SJCRH30 (cell line): ENCODE measurements at regions not wholly inside any gene's neighbourhood (a gene's known extent, or its start where the extent isn't known, plus 50 kb on each side); places are given as distances from the start of the nearest gene placed in this dataset.

Experiments used
- DNase-seq, 2 experiments: peaks; one replicate each; pipeline ENCODE4 v3.0.0-alpha.2; 2015 to 2020
- H3K27ac ChIP-seq: fragments of 250-450 bp; sonication (Bioruptor Pico); 2 replicates; pipeline ENCODE4 v1.5.1; 2020; ENCODE audit warnings: mild to moderate bottlenecking, moderate library complexity
- H3K27me3 ChIP-seq: fragments of 250-450 bp; sonication (Bioruptor Pico); 2 replicates; pipeline ENCODE4 v1.5.1; 2020; ENCODE audit warnings: mild to moderate bottlenecking, moderate library complexity
- H3K36me3 ChIP-seq: fragments of 250-450 bp; sonication (Bioruptor Pico); 2 replicates; pipeline ENCODE4 v1.5.1; 2020; ENCODE audit warnings: mild to moderate bottlenecking, moderate library complexity
- H3K4me1 ChIP-seq: fragments of 250-450 bp; sonication (Bioruptor Pico); 2 replicates; pipeline ENCODE4 v1.5.1; 2020; ENCODE audit warnings: mild to moderate bottlenecking, moderate library complexity
- H3K4me3 ChIP-seq: fragments of 250-450 bp; sonication (Bioruptor Pico); 2 replicates; pipeline ENCODE4 v1.5.1; 2020; ENCODE audit warnings: mild to moderate bottlenecking, moderate library complexity
- H3K9me3 ChIP-seq: fragments of 250-450 bp; sonication (Bioruptor Pico); replicated peaks from 2 replicates; pipeline ENCODE4 v1.5.1; 2020; ENCODE audit warnings: mild to moderate bottlenecking, moderate library complexity

- Histone ChIP-seq H3K27me3 (no peaks in the 10 kb centered on the region), H3K4me3 (no peak overlapping the region), H3K27ac (no peak overlapping the region), H3K9me3 (no peaks in the 10 kb centered on the region), H3K4me1 (no peaks in the 10 kb centered on the region), H3K36me3 (no peaks in the 10 kb centered on the region)
- DNase-seq: no peak
Measured at GRCh38 chr4:181676546-181676945, 566.7 kb upstream of the TENM3 start.

- Histone ChIP-seq H3K27me3 (no peaks in the 10 kb centered on the region), H3K4me3 (no peak overlapping the region), H3K4me1 (no peaks in the 10 kb centered on the region), H3K36me3 (no peaks in the 10 kb centered on the region), H3K27ac (no peak overlapping the region), H3K9me3 (no peaks in the 10 kb centered on the region)
- DNase-seq: no peak
Measured at GRCh38 chr4:181677201-181677600, 566.0 kb upstream of the TENM3 start.

- Histone ChIP-seq H3K9me3 (no peaks in the 10 kb centered on the region), H3K4me1 (no peaks in the 10 kb centered on the region), H3K27ac (no peak overlapping the region), H3K27me3 (no peaks in the 10 kb centered on the region), H3K4me3 (no peak overlapping the region), H3K36me3 (no peaks in the 10 kb centered on the region)
- no peak for DNase-seq
Measured at GRCh38 chr4:181677621-181678020, 565.6 kb upstream of the TENM3 start.

- H3K27me3 ChIP-seq: no peaks in the 10 kb centered on the region
Measured at GRCh38 chr4:181679754-181680153, 563.4 kb upstream of the TENM3 start.

GRCh38 chr4:181682367-181683047 lies 560.7 kb upstream of the TENM3 start:
- Histone ChIP-seq H3K4me3 (no peak overlapping the region), H3K36me3 (no peaks in the 10 kb centered on the region), H3K27ac (no peak overlapping the region), H3K4me1 (no peaks in the 10 kb centered on the region), H3K27me3 (no peaks in the 10 kb centered on the region), H3K9me3 (no peaks in the 10 kb centered on the region)
- no peak for DNase-seq

More at GRCh38 chr4:181679754-181680153, 563.4 kb upstream of the TENM3 start:
- no peaks in the 10 kb centered on the region for H3K4me1 ChIP-seq
- H3K9me3 ChIP-seq: no peaks in the 10 kb centered on the region
- no peak overlapping the region for H3K27ac ChIP-seq
- H3K36me3 ChIP-seq: no peaks in the 10 kb centered on the region
- no peak for DNase-seq
- no peak overlapping the region for H3K4me3 ChIP-seq

- Histone ChIP-seq H3K27ac (no peak overlapping the region), H3K4me1 (no peaks in the 10 kb centered on the region), H3K36me3 (no peaks in the 10 kb centered on the region), H3K4me3 (no peak overlapping the region), H3K27me3 (no peaks in the 10 kb centered on the region), H3K9me3 (no peaks in the 10 kb centered on the region)
- no peak for DNase-seq
Measured at GRCh38 chr4:181684310-181684709, 558.9 kb upstream of the TENM3 start.

GRCh38 chr4:181685461-181685860 lies 557.7 kb upstream of the TENM3 start:
- Histone ChIP-seq H3K27me3 (no peaks in the 10 kb centered on the region), H3K4me1 (no peaks in the 10 kb centered on the region), H3K4me3 (no peak overlapping the region), H3K36me3 (no peaks in the 10 kb centered on the region), H3K9me3 (no peaks in the 10 kb centered on the region), H3K27ac (no peak overlapping the region)
- DNase-seq: no peak

- Histone ChIP-seq H3K4me3 (no peak overlapping the region), H3K27ac (no peak overlapping the region), H3K9me3 (no peaks in the 10 kb centered on the region), H3K27me3 (no peaks in the 10 kb centered on the region), H3K36me3 (no peaks in the 10 kb centered on the region), H3K4me1 (no peaks in the 10 kb centered on the region)
- no peak for DNase-seq
Measured at GRCh38 chr4:181685911-181686310, 557.3 kb upstream of the TENM3 start.

- no peak overlapping the region for H3K4me3 ChIP-seq
- H3K27ac ChIP-seq: no peak overlapping the region
- H3K4me1 ChIP-seq: no peaks in the 10 kb centered on the region
- DNase-seq: no peak
- no peaks in the 10 kb centered on the region for H3K36me3 ChIP-seq
- no peaks in the 10 kb centered on the region for H3K27me3 ChIP-seq
- no peaks in the 10 kb centered on the region for H3K9me3 ChIP-seq
Measured at GRCh38 chr4:181687116-181687515, 556.1 kb upstream of the TENM3 start.

GRCh38 chr4:181688432-181688831 lies 554.8 kb upstream of the TENM3 start:
- H3K4me1 ChIP-seq: no peaks in the 10 kb centered on the region
- DNase-seq: no peak
- H3K27ac ChIP-seq: no peak overlapping the region
- no peaks in the 10 kb centered on the region for H3K27me3 ChIP-seq
- H3K4me3 ChIP-seq: no peak overlapping the region
- no peaks in the 10 kb centered on the region for H3K36me3 ChIP-seq
- no peaks in the 10 kb centered on the region for H3K9me3 ChIP-seq

- no peaks in the 10 kb centered on the region for H3K9me3 ChIP-seq
- no peaks in the 10 kb centered on the region for H3K4me1 ChIP-seq
- no peak overlapping the region for H3K4me3 ChIP-seq
- no peak for DNase-seq
- no peaks in the 10 kb centered on the region for H3K27me3 ChIP-seq
- H3K36me3 ChIP-seq: no peaks in the 10 kb centered on the region
- no peak overlapping the region for H3K27ac ChIP-seq
Measured at GRCh38 chr4:181688872-181689271, 554.3 kb upstream of the TENM3 start.

GRCh38 chr4:181690498-181690897 lies 552.7 kb upstream of the TENM3 start:
- Histone ChIP-seq H3K27me3 (no peaks in the 10 kb centered on the region), H3K27ac (no peak overlapping the region), H3K9me3 (no peaks in the 10 kb centered on the region)

GRCh38 chr4:181692965-181693364 lies 550.2 kb upstream of the TENM3 start:
- H3K27ac ChIP-seq: no peak overlapping the region
- H3K27me3 ChIP-seq: no peaks in the 10 kb centered on the region
- H3K4me3 ChIP-seq: no peak overlapping the region
- H3K36me3 ChIP-seq: no peaks in the 10 kb centered on the region
- no peaks in the 10 kb centered on the region for H3K9me3 ChIP-seq
- no peak for DNase-seq
- no peaks in the 10 kb centered on the region for H3K4me1 ChIP-seq

More at GRCh38 chr4:181690498-181690897, 552.7 kb upstream of the TENM3 start:
- Histone ChIP-seq H3K4me1 (no peaks in the 10 kb centered on the region), H3K4me3 (no peak overlapping the region), H3K36me3 (no peaks in the 10 kb centered on the region)
- DNase-seq: no peak

GRCh38 chr4:181693517-181693916 lies 549.7 kb upstream of the TENM3 start:
- no peaks in the 10 kb centered on the region for H3K27me3 ChIP-seq
- no peaks in the 10 kb centered on the region for H3K36me3 ChIP-seq
- H3K4me3 ChIP-seq: no peak overlapping the region
- no peaks in the 10 kb centered on the region for H3K4me1 ChIP-seq
- no peak for DNase-seq
- no peak overlapping the region for H3K27ac ChIP-seq
- H3K9me3 ChIP-seq: no peaks in the 10 kb centered on the region

- no peaks in the 10 kb centered on the region for H3K4me1 ChIP-seq
- H3K4me3 ChIP-seq: no peak overlapping the region
- DNase-seq: no peak
- no peaks in the 10 kb centered on the region for H3K36me3 ChIP-seq
- no peak overlapping the region for H3K27ac ChIP-seq
- H3K9me3 ChIP-seq: no peaks in the 10 kb centered on the region
- no peaks in the 10 kb centered on the region for H3K27me3 ChIP-seq
Measured at GRCh38 chr4:181698221-181698620, 545.0 kb upstream of the TENM3 start.

GRCh38 chr4:181701214-181701613 lies 542.0 kb upstream of the TENM3 start:
- H3K9me3 ChIP-seq: no peaks in the 10 kb centered on the region
- DNase-seq: no peak
- H3K36me3 ChIP-seq: no peaks in the 10 kb centered on the region

More at GRCh38 chr4:181701214-181701613, 542.0 kb upstream of the TENM3 start:
- no peaks in the 10 kb centered on the region for H3K4me1 ChIP-seq
- H3K27ac ChIP-seq: no peak overlapping the region
- no peak overlapping the region for H3K4me3 ChIP-seq
- no peaks in the 10 kb centered on the region for H3K27me3 ChIP-seq
